HEK293 (cell line): ENCODE measurements at regions not wholly inside any gene's neighbourhood (a gene's known extent, or its start where the extent isn't known, plus 50 kb on each side); places are given as distances from the start of the nearest gene placed in this dataset.

Experiments used
- CTCF ChIA-PET: fragments of 350-600 bp; formaldehyde crosslinking; extraction: SDS; loops from one replicate; lab custom pipeline; 2021; ENCODE audit warnings: antibody characterized with exemption; lab: Yijun Ruan, JAX
- POLR2A ChIA-PET: fragments of 300-600 bp; formaldehyde crosslinking; extraction: SDS; loops from one replicate; lab custom pipeline; 2020; ENCODE audit warnings: antibody characterized with exemption, inconsistent platforms; lab: Yijun Ruan, JAX
- H3K27ac ChIP-seq: fragments of 200-500 bp; sonication (Bioruptor generic); 2 replicates; pipeline ENCODE4 v1.5.1; 2014; ENCODE audit warnings: low read depth, low read length, control low read depth, inconsistent platforms; ENCODE audit errors: extremely low read depth
- H3K36me3 ChIP-seq, 2 experiments: fragments of 200-500 bp in 1 of 2; sonication (Bioruptor generic) in 1 of 2; 1 replicate in 1 of 2; 2 replicates in 1 of 2; pipeline ENCODE4 v1.5.1; 2014 to 2017; ENCODE audit warnings: inconsistent platforms in 2 of 2, low read length in 2 of 2; ENCODE audit not compliant: control insufficient read depth in 2 of 2, insufficient read depth in 1 of 2
- H3K4me1 ChIP-seq: fragments of 200-500 bp; sonication (Bioruptor generic); 2 replicates; pipeline ENCODE4 v1.5.1; 2014; ENCODE audit warnings: mild to moderate bottlenecking, low read length, inconsistent platforms; ENCODE audit not compliant: control insufficient read depth, insufficient read depth
- H3K4me3 ChIP-seq: 2 replicates; pipeline ENCODE4 v1.5.1; 2011; ENCODE audit warnings: low read depth, mild to moderate bottlenecking, control low read depth, low read length, moderate library complexity
- H3K9me3 ChIP-seq: fragments of 200-500 bp; sonication (Bioruptor generic); 2 replicates; pipeline ENCODE4 v1.5.1; 2014; ENCODE audit warnings: low read depth, low read length, inconsistent platforms; ENCODE audit not compliant: control insufficient read depth, insufficient read depth
- GFI1B ChIP-seq: fragments of 450-650 bp; formaldehyde crosslinking; IDR thresholded peaks from 2 replicates; pipeline ENCODE4 v1.5.1; 2016; ENCODE audit warnings: missing biosample characterization, missing genetic modification characterization
- KLF17 ChIP-seq: fragments of 450-650 bp; formaldehyde crosslinking; IDR thresholded peaks from 2 replicates; pipeline ENCODE4 v1.5.1; 2016; ENCODE audit warnings: missing biosample characterization, missing genetic modification characterization
- MEIS1 ChIP-seq: sonication (generic); formaldehyde crosslinking; IDR thresholded peaks from 2 replicates; pipeline ENCODE4 v1.8.1; 2022; ENCODE audit warnings: missing genetic modification reagents, mild to moderate bottlenecking, borderline replicate concordance
- ZBTB17 ChIP-seq: fragments of 450-650 bp; formaldehyde crosslinking; IDR thresholded peaks from 2 replicates; pipeline ENCODE4 v1.5.1; 2016; ENCODE audit warnings: missing biosample characterization, missing genetic modification characterization
- ZBTB48 ChIP-seq: fragments of 450-650 bp; formaldehyde crosslinking; IDR thresholded peaks from 2 replicates; pipeline ENCODE4 v1.5.1; 2016; ENCODE audit warnings: missing biosample characterization, missing genetic modification characterization
- ZBTB49 ChIP-seq: fragments of 450-650 bp; formaldehyde crosslinking; IDR thresholded peaks from 2 replicates; pipeline ENCODE4 v1.5.1; 2016; ENCODE audit warnings: missing biosample characterization, missing genetic modification characterization, low read depth
- ZFP37 ChIP-seq: fragments of 450-650 bp; formaldehyde crosslinking; IDR thresholded peaks from 2 replicates; pipeline ENCODE4 v1.5.1; 2016; ENCODE audit warnings: missing biosample characterization, missing genetic modification characterization
- ZNF146 ChIP-seq: fragments of 450-650 bp; formaldehyde crosslinking; IDR thresholded peaks from 2 replicates; pipeline ENCODE4 v1.5.1; 2016; ENCODE audit warnings: missing biosample characterization, missing genetic modification characterization
- ZNF155 ChIP-seq: fragments of 450-650 bp; formaldehyde crosslinking; IDR thresholded peaks from 2 replicates; pipeline ENCODE4 v1.5.1; 2016; ENCODE audit warnings: missing biosample characterization, missing genetic modification characterization
- ZNF202 ChIP-seq: fragments of 450-650 bp; formaldehyde crosslinking; IDR thresholded peaks from 2 replicates; pipeline ENCODE4 v1.5.1; 2016; ENCODE audit warnings: missing biosample characterization, missing genetic modification characterization, borderline replicate concordance
- ZNF274 ChIP-seq, 2 experiments: fragments of 200-500 bp in 1 of 2; fragments of 450-650 bp in 1 of 2; sonication (Bioruptor generic) in 1 of 2; formaldehyde crosslinking in 1 of 2; IDR thresholded peaks; 2 replicates each; pipeline versions ENCODE4 v1.5.1 to v1.6.1; 2014 to 2016; ENCODE audit warnings: borderline replicate concordance in 1 of 2, inconsistent platforms in 1 of 2, low read length in 1 of 2, missing biosample characterization in 1 of 2, missing genetic modification characterization in 1 of 2
- ZNF548 ChIP-seq: fragments of 450-650 bp; formaldehyde crosslinking; IDR thresholded peaks from 2 replicates; pipeline ENCODE4 v1.5.1; 2016; ENCODE audit warnings: missing biosample characterization, missing genetic modification characterization
- ZNF658 ChIP-seq: fragments of 450-650 bp; formaldehyde crosslinking; IDR thresholded peaks from 2 replicates; pipeline ENCODE4; 2016; ENCODE audit warnings: missing biosample characterization, missing genetic modification characterization
- ZXDB ChIP-seq: fragments of 450-650 bp; formaldehyde crosslinking; IDR thresholded peaks from 2 replicates; pipeline ENCODE4 v1.5.1; 2016; ENCODE audit warnings: missing biosample characterization, missing genetic modification characterization

- no peak for TF ChIP-seq ZNF146 (tag by site-specific recombination)
- no peak for TF ChIP-seq ZNF155 (tag by site-specific recombination)
- no peak for TF ChIP-seq ZXDB (tag by site-specific recombination)
Observed at GRCh38 chr15:69939513-69940440, 157.9 kb downstream of the TLE3 start (continued).

- Histone ChIP-seq H3K4me1 (no peaks in the 10 kb centered on the region), H3K27ac (no peak overlapping the region), H3K4me3 (no peak overlapping the region), H3K36me3 (no peaks in the 10 kb centered on the region), H3K9me3 (no peaks in the 10 kb centered on the region)
- TF ChIP-seq ZNF274 (IDR thresholded peaks at IDR 0.05; ENCODE audit: low read length) (no peak), ZNF274 (tag by site-specific recombination; IDR thresholded peaks at IDR 0.05; ENCODE audit: borderline replicate concordance) (no peak), ZNF658 (no peak), ZBTB48 (tag by site-specific recombination) (no peak), ZNF548 (no peak), KLF17 (tag by site-specific recombination) (no peak)
- CTCF ChIA-PET, result no interaction called here
- POLR2A ChIA-PET, result no interaction called here
Observed at GRCh38 chr15:69940441-69941300, 157.0 kb downstream of the TLE3 start.

GRCh38 chr15:69941301-69941605, 156.5 kb downstream of the TLE3 start:
- Histone ChIP-seq H3K4me3 (no peak overlapping the region), H3K36me3 (no peaks in the 10 kb centered on the region), H3K4me1 (no peaks in the 10 kb centered on the region), H3K27ac (no peak overlapping the region), H3K9me3 (no peaks in the 10 kb centered on the region)
- POLR2A ChIA-PET, result no interaction called here
- CTCF ChIA-PET, result no interaction called here
- TF ChIP-seq GFI1B (no peak), ZBTB17 (tag by site-specific recombination) (no peak), ZNF202 (tag by site-specific recombination) (no peak), ZFP37 (tag by site-specific recombination) (no peak), MEIS1 (no peak), ZBTB49 (tag by site-specific recombination) (no peak)
